H1 (cell line): ENCODE measurements at regions not wholly inside any gene's neighbourhood (a gene's known extent, or its start where the extent isn't known, plus 50 kb on each side); places are given as distances from the start of the nearest gene placed in this dataset.
A peak's percentile ranks its signal among the peaks of the same experiment; 100 is the strongest.

Experiments
- CTCF ChIA-PET: fragments of 300-600 bp; sonication (Branson Sonifier 250); formaldehyde crosslinking; loops from one replicate; lab custom pipeline; 2021; ENCODE audit not compliant: partially characterized antibody; lab: Charles Lee
- POLR2A ChIA-PET: fragments of 300-600 bp; sonication (Branson Sonifier 250); formaldehyde crosslinking; loops from one replicate; lab custom pipeline; 2021; ENCODE audit warnings: inconsistent platforms; ENCODE audit not compliant: partially characterized antibody; lab: Charles Lee
- DNase-seq, 2 experiments: peaks; one replicate each; pipeline versions ENCODE4 v3.0.0 to v3.0.0-alpha.2; 2010 to 2022; ENCODE audit warnings: low spot score in 2 of 2, low read depth in 1 of 2, mixed read lengths in 1 of 2
- FAIRE-seq: peaks from 2 replicates; lab custom pipeline; 2011; peaks lifted over from hg19 to GRCh38; lab: Jason Lieb, UNC
- H2AFZ ChIP-seq: 2 replicates; pipeline ENCODE4 v1.8.1; 2012; ENCODE audit warnings: low read length, inconsistent platforms
- H2AK5ac ChIP-seq: 2 replicates; pipeline ENCODE4 v1.6.1; 2013; ENCODE audit warnings: low read depth, low read length
- H2BK120ac ChIP-seq: replicated peaks from 2 replicates; pipeline ENCODE3; 2013; ENCODE audit warnings: low read depth, low read length, inconsistent platforms
- H2BK12ac ChIP-seq: 2 replicates; pipeline ENCODE4 v1.6.1; 2013; ENCODE audit warnings: low read depth, low read length
- H2BK15ac ChIP-seq: 2 replicates; pipeline ENCODE4 v1.6.1; 2013; ENCODE audit warnings: low read length
- H2BK20ac ChIP-seq: 2 replicates; pipeline ENCODE4 v1.6.1; 2013; ENCODE audit warnings: low read length
- H2BK5ac ChIP-seq: 2 replicates; pipeline ENCODE4 v1.6.1; 2013; ENCODE audit warnings: low read depth, low read length
- H3K14ac ChIP-seq: 2 replicates; pipeline ENCODE4 v1.6.1; 2013; ENCODE audit warnings: inconsistent platforms; ENCODE audit not compliant: insufficient read length
- H3K18ac ChIP-seq: 2 replicates; pipeline ENCODE4 v1.6.1; 2013; ENCODE audit warnings: low read length; ENCODE audit errors: extremely low read depth
- H3K23ac ChIP-seq: 2 replicates; pipeline ENCODE4 v1.6.1; 2013; ENCODE audit warnings: inconsistent platforms; ENCODE audit not compliant: insufficient read length
- H3K23me2 ChIP-seq: 2 replicates; pipeline ENCODE4 v1.6.1; 2013; ENCODE audit warnings: low read depth, low read length
- H3K27ac ChIP-seq: 2 replicates; pipeline ENCODE4 v1.6.1; 2011; ENCODE audit warnings: low read depth, low read length, inconsistent platforms
- H3K27me3 ChIP-seq, 4 experiments: replicated peaks in 1 of 4; 1 replicate in 1 of 4; 2 replicates in 3 of 4; pipeline versions ENCODE4 v1.6.1 to v1.8.1; 2011 to 2013; ENCODE audit warnings: low read length in 3 of 4, mild to moderate bottlenecking in 3 of 4, inconsistent platforms in 2 of 4, mixed read lengths in 2 of 4, moderate library complexity in 1 of 4; ENCODE audit not compliant: control insufficient read depth in 3 of 4, insufficient read depth in 3 of 4; ENCODE audit errors: extremely low read depth in 1 of 4
- H3K36me3 ChIP-seq, 4 experiments: 2 replicates each; pipeline versions ENCODE4 v1.6.1 to v1.8.1; 2011 to 2013; ENCODE audit warnings: mild to moderate bottlenecking in 4 of 4, low read length in 3 of 4, moderate library complexity in 2 of 4, control low read depth in 1 of 4, inconsistent platforms in 1 of 4; ENCODE audit not compliant: insufficient read depth in 4 of 4, control insufficient read depth in 2 of 4
- H3K4ac ChIP-seq: replicated peaks from 2 replicates; pipeline ENCODE3; 2013; ENCODE audit warnings: low read length, low read depth, mixed read lengths, inconsistent platforms; ENCODE audit not compliant: insufficient read length
- H3K4me1 ChIP-seq, 4 experiments: replicated peaks in 1 of 4; 1 replicate in 1 of 4; 2 replicates in 3 of 4; pipeline versions ENCODE4 v1.6.1 to v1.8.1; 2011 to 2013; ENCODE audit warnings: low read length in 3 of 4, inconsistent platforms in 2 of 4, mixed read lengths in 1 of 4; ENCODE audit not compliant: insufficient read depth in 4 of 4, control insufficient read depth in 3 of 4
- H3K4me2 ChIP-seq, 2 experiments: 2 replicates each; pipeline versions ENCODE4 v1.6.1 to v1.8.1; 2011 to 2013; ENCODE audit warnings: low read depth in 2 of 2, low read length in 2 of 2, control low read depth in 1 of 2, inconsistent platforms in 1 of 2, mild to moderate bottlenecking in 1 of 2; ENCODE audit not compliant: insufficient read depth in 1 of 2
- H3K4me3 ChIP-seq, 4 experiments: fragments of 200-600, 300-600 bp in 1 of 4; sonication (generic), shearing (Covaris generic), sonication (Bioruptor Twin) in 1 of 4; 2 replicates each; pipeline versions ENCODE4 v1.5.1 to v1.8.1; 2011 to 2016; ENCODE audit warnings: low read length in 4 of 4, low read depth in 3 of 4, control low read depth in 2 of 4, inconsistent platforms in 2 of 4, mild to moderate bottlenecking in 2 of 4, mixed read lengths in 1 of 4, moderate library complexity in 1 of 4; ENCODE audit not compliant: insufficient read depth in 2 of 4; ENCODE audit errors: extremely low read depth in 1 of 4
- H3K56ac ChIP-seq: replicated peaks from 2 replicates; pipeline ENCODE3; 2013; ENCODE audit warnings: low read depth, mild to moderate bottlenecking, mixed read lengths, low read length, inconsistent platforms; ENCODE audit not compliant: insufficient read length
- H3K79me1 ChIP-seq: 2 replicates; pipeline ENCODE4 v1.6.1; 2013; ENCODE audit warnings: low read depth, low read length, control low read depth
- H3K79me2 ChIP-seq, 2 experiments: 2 replicates each; pipeline versions ENCODE4 v1.6.1 to v1.8.1; 2012 to 2013; ENCODE audit warnings: low read length in 2 of 2, mild to moderate bottlenecking in 2 of 2, inconsistent platforms in 1 of 2; ENCODE audit not compliant: insufficient read depth in 2 of 2, control insufficient read depth in 1 of 2
- H3K9ac ChIP-seq, 4 experiments: replicated peaks in 1 of 4; 1 replicate in 1 of 4; 2 replicates in 3 of 4; pipeline versions ENCODE4 v1.6.1 to v1.8.1; 2011 to 2013; ENCODE audit warnings: low read depth in 3 of 4, low read length in 3 of 4, control low read depth in 2 of 4, mild to moderate bottlenecking in 2 of 4, moderate library complexity in 2 of 4, inconsistent platforms in 1 of 4; ENCODE audit errors: extremely low read depth in 1 of 4
- H3K9me3 ChIP-seq, 2 experiments: 2 replicates each; pipeline versions ENCODE4 v1.6.1 to v1.8.1; 2012 to 2013; ENCODE audit warnings: mild to moderate bottlenecking in 2 of 2, moderate library complexity in 2 of 2, control low read depth in 1 of 2, inconsistent platforms in 1 of 2, low read depth in 1 of 2, low read length in 1 of 2, mixed read lengths in 1 of 2; ENCODE audit not compliant: insufficient read depth in 2 of 2
- H4K20me1 ChIP-seq, 2 experiments: replicated peaks in 1 of 2; 2 replicates each; pipeline versions ENCODE3 to v1.8.1; 2011 to 2013; ENCODE audit warnings: inconsistent platforms in 2 of 2, low read length in 2 of 2, mild to moderate bottlenecking in 1 of 2; ENCODE audit not compliant: insufficient read depth in 2 of 2, control insufficient read depth in 1 of 2
- H4K5ac ChIP-seq: 2 replicates; pipeline ENCODE4 v1.6.1; 2013; ENCODE audit warnings: low read length, low read depth, mixed read lengths, inconsistent platforms; ENCODE audit not compliant: insufficient read length
- H4K8ac ChIP-seq: 2 replicates; pipeline ENCODE4 v1.8.0; 2013; ENCODE audit warnings: mild to moderate bottlenecking, moderate library complexity, low read length, inconsistent platforms; ENCODE audit not compliant: insufficient read depth; ENCODE audit errors: extremely low read depth
- H4K91ac ChIP-seq: replicated peaks from 2 replicates; pipeline ENCODE3; 2013; ENCODE audit warnings: low read length, mixed read lengths, inconsistent platforms; ENCODE audit not compliant: insufficient read length
- BRCA1 ChIP-seq: IDR thresholded peaks from 2 replicates; pipeline ENCODE4 v1.6.1; 2012; ENCODE audit warnings: low read depth, low read length, improper control_type of control experiment
- JUN ChIP-seq: IDR thresholded peaks from 2 replicates; pipeline ENCODE4 v1.6.1; 2011; ENCODE audit warnings: low read depth, mild to moderate bottlenecking, improper control_type of control experiment, low read length
- KDM4A ChIP-seq: IDR thresholded peaks from one replicate; pipeline ENCODE4 v1.7.1; 2012; ENCODE audit warnings: low read depth, mild to moderate bottlenecking, moderate library complexity, low read length, inconsistent platforms; ENCODE audit not compliant: severe bottlenecking
- NRF1 ChIP-seq: IDR thresholded peaks from 2 replicates; pipeline ENCODE4 v1.6.1; 2011; ENCODE audit warnings: mild to moderate bottlenecking, low read depth, low read length, improper control_type of control experiment
- POU5F1 ChIP-seq: IDR thresholded peaks from 2 replicates; pipeline ENCODE4 v1.6.1; 2011; ENCODE audit warnings: low read depth, mild to moderate bottlenecking, low read length, moderate library complexity
- WGBS, 2 experiments: shearing (Covaris generic) in 1 of 2; methylation state at CpG; one replicate each; pipeline versions ENCODE4 v1.1.6 to v1.1.7; 2013 to 2015; ENCODE audit warnings: low lambda C conversion rate in 2 of 2, mixed read lengths in 2 of 2, inconsistent platforms in 1 of 2, low coverage in 1 of 2, missing lambda C conversion rate in 1 of 2; ENCODE audit not compliant: insufficient replicate concordance in 2 of 2, insufficient coverage in 1 of 2, insufficient read length in 1 of 2; ENCODE audit errors: extremely low coverage in 1 of 2, missing lambda C conversion rate in 1 of 2; 5-methylcytosine and 5-hydroxymethylcytosine counted together
- TF ChIP-seq, protein P1 (sequence below): IDR thresholded peaks from 2 replicates; pipeline ENCODE4 v1.6.1; 2012; ENCODE audit warnings: low read length, inconsistent platforms
- TF ChIP-seq, protein P2 (sequence below), 3 experiments: IDR thresholded peaks; 1 replicate in 2 of 3; 2 replicates in 1 of 3; pipeline versions ENCODE4 v1.5.1 to v1.6.1; 2011; ENCODE audit warnings: low read length in 3 of 3, mild to moderate bottlenecking in 3 of 3, inconsistent platforms in 2 of 3, low read depth in 1 of 3, moderate library complexity in 1 of 3; ENCODE audit not compliant: insufficient read depth in 1 of 3; ENCODE audit errors: control extremely low read depth in 1 of 3

DNA sequence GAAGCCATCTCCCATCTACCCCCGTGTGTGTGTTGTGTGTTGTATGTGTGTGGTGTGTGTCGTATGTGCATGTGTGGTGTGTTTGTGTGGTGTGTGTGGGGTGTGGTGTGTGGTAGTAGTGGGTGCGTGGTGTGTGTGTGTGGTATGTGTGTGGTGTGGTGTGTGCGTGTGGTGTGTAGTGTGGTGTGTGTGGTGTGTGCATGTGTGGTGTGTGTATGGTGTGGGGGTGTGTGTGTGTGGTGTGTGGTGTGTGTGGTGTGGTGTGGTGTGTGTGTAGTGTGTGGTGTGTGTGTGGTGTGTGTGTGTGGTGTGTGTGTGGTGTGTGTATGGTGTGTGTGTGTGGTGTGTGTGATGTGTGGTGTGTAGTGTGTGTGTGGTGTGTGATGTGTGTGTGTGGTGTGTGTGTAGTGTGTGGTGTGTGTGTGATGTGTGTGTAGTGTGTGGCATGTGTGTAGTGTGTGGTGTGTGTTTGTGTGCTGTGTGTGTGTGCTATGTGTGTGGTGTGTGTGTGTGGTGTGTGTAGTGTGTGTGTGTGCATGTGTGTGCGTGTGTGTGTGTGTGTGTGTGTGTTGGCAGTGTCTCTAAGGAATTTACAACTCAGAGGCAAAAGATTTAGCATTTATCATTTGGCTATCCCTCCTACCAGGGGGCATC lies 156.3 kb upstream of the TMEM108 start:
- Histone ChIP-seq H3K4me3 (no peak overlapping the region), H2BK5ac (no peak overlapping the region), H4K91ac (no peak overlapping the region), H3K4me2 (no peak overlapping the region), H2BK15ac (no peak overlapping the region), H3K23me2 (peaks cover 7% of the 10 kb centered on the region; the same call in 1 of the 2 replicates), H2BK20ac (peak overlapping the region; percentile 7; the same call in 1 of the 2 replicates), H3K4ac (no peak overlapping the region), H4K8ac (no peak overlapping the region; the same call in 1 of the 2 replicates), H3K18ac (no peak overlapping the region), H3K4me1 (0 out of 7 replicates have a peak, but pooled peaks cover 0 to 3% (median 0%) of the 10 kb centered on the region in 4 experiments), H3K56ac (peak overlapping the region; percentile 100), H3K23ac (no peak overlapping the region), H3K27ac (no peak overlapping the region), H3K9ac (no peak overlapping the region), H2BK12ac (peak overlapping the region; percentile 69; the same call in 1 of the 2 replicates), H4K20me1 (peaks cover 0 to 5% of the 10 kb centered on the region in 2 experiments), H2AK5ac (peak overlapping the region; percentile 76; the same call in 1 of the 2 replicates), H2AFZ (no peak overlapping the region), H4K5ac (no peak overlapping the region), H3K79me2 (no peaks in the 10 kb centered on the region), H3K14ac (peak overlapping the region; percentile 61), H3K79me1 (peaks cover 2% of the 10 kb centered on the region; the same call in 1 of the 2 replicates), H3K9me3 (no peaks in the 10 kb centered on the region), H3K27me3 (no peaks in the 10 kb centered on the region; a peak in 2 of 7 replicates), H2BK120ac (no peak overlapping the region)
- WGBS, 2 experiments: 46% methylated on average over 5 of the region's 5 CpGs; no CpG with 5 or more reads in 1 of the 2 experiments
- no peak for DNase-seq
- ChIA-PET CTCF (no interaction called here), POLR2A (no interaction called here)
- FAIRE-seq: peak; percentile 74
- TF ChIP-seq POU5F1: no peak
- no peak for TF ChIP-seq NRF1
- TF ChIP-seq, protein P1, sequence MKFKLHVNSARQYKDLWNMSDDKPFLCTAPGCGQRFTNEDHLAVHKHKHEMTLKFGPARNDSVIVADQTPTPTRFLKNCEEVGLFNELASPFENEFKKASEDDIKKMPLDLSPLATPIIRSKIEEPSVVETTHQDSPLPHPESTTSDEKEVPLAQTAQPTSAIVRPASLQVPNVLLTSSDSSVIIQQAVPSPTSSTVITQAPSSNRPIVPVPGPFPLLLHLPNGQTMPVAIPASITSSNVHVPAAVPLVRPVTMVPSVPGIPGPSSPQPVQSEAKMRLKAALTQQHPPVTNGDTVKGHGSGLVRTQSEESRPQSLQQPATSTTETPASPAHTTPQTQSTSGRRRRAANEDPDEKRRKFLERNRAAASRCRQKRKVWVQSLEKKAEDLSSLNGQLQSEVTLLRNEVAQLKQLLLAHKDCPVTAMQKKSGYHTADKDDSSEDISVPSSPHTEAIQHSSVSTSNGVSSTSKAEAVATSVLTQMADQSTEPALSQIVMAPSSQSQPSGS: no peak
- TF ChIP-seq JUN: no peak
- TF ChIP-seq BRCA1: no peak
- TF ChIP-seq, protein P2, sequence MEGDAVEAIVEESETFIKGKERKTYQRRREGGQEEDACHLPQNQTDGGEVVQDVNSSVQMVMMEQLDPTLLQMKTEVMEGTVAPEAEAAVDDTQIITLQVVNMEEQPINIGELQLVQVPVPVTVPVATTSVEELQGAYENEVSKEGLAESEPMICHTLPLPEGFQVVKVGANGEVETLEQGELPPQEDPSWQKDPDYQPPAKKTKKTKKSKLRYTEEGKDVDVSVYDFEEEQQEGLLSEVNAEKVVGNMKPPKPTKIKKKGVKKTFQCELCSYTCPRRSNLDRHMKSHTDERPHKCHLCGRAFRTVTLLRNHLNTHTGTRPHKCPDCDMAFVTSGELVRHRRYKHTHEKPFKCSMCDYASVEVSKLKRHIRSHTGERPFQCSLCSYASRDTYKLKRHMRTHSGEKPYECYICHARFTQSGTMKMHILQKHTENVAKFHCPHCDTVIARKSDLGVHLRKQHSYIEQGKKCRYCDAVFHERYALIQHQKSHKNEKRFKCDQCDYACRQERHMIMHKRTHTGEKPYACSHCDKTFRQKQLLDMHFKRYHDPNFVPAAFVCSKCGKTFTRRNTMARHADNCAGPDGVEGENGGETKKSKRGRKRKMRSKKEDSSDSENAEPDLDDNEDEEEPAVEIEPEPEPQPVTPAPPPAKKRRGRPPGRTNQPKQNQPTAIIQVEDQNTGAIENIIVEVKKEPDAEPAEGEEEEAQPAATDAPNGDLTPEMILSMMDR (IDR thresholded peaks at IDR 0.05; ENCODE audit: control extremely low read depth in 1 of 3, insufficient read depth in 1 of 3, low read depth in 1 of 3, low read length in 3 of 3): no peak
- TF ChIP-seq KDM4A: no peak
- TF ChIP-seq, all 59 proteins: peak for 0
- no peaks in the 10 kb centered on the region for H3K36me3 ChIP-seq
